ENCODE measurements at regions not wholly inside any gene's neighbourhood (a gene's known extent, or its start where the extent isn't known, plus 50 kb on each side); places are given as distances from the start of the nearest gene placed in this dataset.
"Not testable (repeated sequence)": the region's sequence is repeated elsewhere in the genome, so short reads cannot be mapped to it uniquely, and the experiment has no call there.

DNA sequence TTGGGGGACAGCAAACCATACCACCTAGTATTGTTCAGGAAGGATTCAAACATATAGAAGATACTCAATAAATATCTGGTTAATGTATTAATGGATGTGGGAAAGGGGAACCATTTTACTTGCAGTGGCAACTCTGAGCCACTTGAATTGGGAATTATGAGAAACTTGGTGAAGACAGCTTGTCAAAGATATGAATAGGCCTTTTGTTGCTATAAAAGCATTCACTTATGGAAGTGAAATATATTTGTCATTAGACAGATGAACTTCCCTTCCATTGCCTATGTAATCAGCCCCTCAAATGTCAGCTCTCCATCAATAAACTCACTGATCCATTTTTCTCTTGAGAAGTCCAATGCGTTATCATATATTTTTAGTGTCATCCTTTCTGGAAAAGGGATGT, 56.1 kb downstream of the GPR85 start:
- no peak for DNase-seq (ENCODE audit: low spot score)

DNA sequence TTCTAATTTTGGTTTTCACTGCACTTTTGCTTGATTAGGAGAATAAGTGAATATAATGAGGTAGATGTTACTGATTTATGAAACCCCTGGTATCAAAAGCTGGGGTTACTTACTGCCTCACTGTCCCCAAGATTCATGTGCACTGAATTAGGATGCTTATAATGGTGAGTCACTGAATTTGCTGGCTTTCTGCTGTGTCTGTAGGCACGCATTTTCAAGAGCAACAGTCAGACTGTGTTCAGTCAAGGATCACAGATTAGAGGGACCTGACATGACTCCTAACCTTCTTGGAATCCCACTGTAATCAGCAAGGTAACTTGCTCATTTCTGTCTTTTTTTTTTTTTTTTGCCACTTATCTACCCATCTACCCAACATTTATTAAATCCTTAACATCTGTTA, 59.7 kb downstream of the GPR85 start:
- DNase-seq (ENCODE audit: low spot score) = no peak

GRCh38 chr7:113017144-113017857, 69.3 kb downstream of the GPR85 start:
- not testable (repeated sequence) for DNase-seq (ENCODE audit: low spot score)

DNA sequence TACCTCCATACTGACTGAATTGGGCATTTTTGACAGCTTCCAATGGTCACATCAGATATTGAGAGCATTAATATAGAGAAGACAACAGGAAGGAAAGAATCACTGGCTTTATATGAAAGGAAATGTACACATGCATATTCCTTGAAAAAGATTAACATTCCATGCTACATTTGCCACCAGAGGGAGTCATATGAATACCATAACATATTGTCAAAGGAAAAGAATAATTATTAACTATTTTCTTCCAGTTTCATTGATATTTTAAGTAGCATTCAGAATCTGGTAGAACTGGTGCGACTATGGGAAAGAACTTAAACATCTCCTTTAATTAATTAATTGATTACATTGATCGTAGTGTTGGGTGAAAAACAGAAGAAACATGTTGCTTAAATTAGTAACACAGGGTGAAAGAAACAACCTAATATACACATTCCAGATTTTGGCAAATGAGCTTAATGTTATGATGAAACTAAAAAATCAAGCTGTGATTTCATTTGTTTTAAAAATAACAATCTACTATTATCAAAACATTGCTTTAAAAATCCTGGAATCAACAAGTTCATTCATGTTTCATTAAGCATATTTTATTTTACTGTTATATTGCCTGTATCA, 71.5 kb downstream of the GPR85 start:
- DNase-seq (ENCODE audit: low spot score) = peak; percentile 12

GRCh38 chr7:113013761-113014449, 72.7 kb downstream of the GPR85 start:
- no peak for DNase-seq (ENCODE audit: low spot score)

- DNase-seq (ENCODE audit: low spot score) = not testable (repeated sequence)
Measured at GRCh38 chr7:113012862-113013261, 73.8 kb downstream of the GPR85 start.

DNA sequence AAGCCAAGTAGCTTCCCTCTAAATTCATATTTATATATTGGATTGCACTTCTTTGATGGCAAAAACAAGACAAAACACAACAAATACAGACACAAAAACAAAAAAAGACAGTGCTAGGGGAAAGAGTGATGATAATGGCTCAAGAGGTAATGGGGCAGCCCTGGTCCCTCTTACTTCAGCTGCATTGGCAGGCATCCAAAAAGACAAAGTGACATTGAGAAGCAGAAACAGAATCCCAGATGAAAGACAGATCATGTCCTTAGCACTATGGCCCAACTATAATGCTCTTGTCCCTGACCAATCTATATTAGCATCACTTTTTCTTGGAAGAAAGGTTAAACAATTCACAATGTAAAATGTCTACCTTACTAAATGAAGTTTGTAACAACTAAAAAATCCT, 76.2 kb downstream of the GPR85 start:
- no peak for DNase-seq (ENCODE audit: low spot score)

- no peak for DNase-seq (ENCODE audit: low spot score)
Measured at GRCh38 chr7:113008755-113009154, 77.9 kb downstream of the GPR85 start.

GRCh38 chr7:113004726-113005454, 81.7 kb downstream of the GPR85 start:
- no peak for DNase-seq (ENCODE audit: low spot score)

GRCh38 chr7:113000316-113001020, 86.2 kb downstream of the GPR85 start:
- no peak for DNase-seq (ENCODE audit: low spot score)

DNA sequence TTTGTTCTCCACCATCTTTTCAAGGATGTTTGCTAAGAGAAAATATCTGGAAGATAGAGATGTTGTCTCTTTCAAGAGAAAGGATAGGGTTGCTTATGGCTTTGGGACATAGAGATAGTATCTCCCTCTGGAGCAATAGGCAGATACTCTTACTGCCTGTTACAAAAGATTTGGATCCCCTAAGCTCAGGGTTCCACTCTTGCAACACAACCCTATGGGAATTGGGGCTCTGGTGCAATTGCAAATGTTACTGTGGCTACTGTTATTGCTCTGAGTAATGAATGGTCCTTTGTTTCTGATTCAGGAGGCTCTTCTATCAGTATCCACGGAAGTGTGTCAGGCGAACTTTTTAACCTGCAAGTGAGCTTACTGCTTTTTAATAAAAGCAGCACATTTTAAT, 88.8 kb downstream of the GPR85 start:
- DNase-seq (ENCODE audit: low spot score) = no peak

DNA sequence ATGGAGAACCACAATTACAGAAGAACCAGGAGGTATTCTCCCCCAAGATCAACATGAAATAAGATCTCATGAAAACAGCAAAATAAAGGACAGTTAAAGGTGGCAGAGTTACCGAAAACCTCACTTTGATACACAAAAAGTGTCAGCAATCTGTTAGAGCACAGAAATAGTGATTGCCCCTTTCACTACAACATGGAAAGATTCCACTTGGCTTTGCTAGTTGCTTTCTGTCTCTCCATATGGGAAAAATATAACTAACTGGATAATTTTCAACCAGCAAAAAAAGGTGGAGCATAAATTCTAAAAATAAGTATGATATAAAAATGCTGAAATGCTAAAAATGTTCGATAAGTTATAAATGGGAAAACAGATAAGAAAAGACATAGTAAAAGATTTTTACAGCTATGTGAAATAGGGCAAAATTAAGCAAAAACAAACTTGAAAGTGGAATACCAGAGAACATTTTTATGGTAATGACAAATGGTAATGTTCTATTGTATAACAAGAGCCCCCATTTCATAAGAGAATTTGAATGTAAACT, 90.2 kb downstream of the GPR85 start:
- DNase-seq (ENCODE audit: low spot score) = no peak

DNA sequence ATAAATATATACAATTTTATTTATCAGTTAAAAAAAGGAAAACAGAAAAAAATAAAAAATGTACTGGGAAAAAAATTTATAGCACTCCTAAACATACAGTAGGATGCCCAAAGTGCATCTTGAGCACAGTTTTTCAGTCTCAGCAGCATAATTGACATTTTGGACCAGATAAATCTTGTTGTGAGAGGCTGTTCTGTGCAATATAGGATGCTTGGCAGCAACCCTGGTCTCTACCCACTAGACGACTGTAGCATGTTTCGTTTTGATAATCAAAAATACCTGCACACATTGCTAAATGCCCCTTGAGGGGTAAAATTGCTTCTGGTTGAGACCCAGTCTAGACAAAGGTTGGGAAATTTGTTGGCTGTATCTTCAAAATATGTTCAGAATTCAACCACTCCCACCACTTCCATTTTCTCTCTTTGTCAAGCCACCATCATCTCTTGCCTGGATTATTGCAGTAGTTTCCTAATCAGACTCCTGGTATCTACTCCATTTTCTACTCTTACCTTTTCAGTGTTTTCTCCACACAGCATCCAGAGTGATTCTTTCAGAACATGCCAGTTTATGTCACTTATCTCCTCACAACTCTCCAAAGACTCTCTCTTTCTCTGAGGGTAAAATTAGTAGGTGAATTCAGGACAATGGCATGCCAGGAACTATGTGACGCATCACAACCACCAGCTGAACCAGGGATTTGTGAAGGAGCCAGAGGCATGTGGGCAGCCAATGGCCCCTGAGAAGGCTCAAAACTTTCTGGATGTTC, 91.4 kb downstream of the GPR85 start:
- DNase-seq (ENCODE audit: low spot score) = peak; percentile 14

- DNase-seq (ENCODE audit: low spot score) = no peak
Measured at GRCh38 chr7:112994656-112995055, 92.0 kb downstream of the GPR85 start.

- DNase-seq (ENCODE audit: low spot score) = no peak
Measured at GRCh38 chr7:112990624-112991023, 96.0 kb downstream of the GPR85 start.

DNA sequence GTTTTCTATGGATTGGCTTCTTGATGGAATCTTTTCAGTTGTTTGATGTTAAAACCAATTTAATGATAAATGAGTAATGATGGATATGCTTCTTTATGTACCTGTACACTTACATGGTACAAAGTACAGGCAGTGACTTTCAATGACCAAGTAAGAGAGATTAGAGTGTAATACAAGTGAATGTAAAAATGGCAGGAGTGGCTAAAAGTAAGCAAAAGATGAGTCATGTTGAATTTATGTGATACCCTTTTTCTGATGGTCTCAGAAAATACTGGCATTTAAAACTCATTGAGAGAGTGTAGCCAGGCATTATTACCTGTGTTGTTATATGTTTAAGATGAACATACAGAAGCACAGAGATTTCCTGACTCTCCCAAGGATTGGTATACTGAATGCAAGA, 97.1 kb downstream of the GPR85 start:
- DNase-seq (ENCODE audit: low spot score) = no peak

DNA sequence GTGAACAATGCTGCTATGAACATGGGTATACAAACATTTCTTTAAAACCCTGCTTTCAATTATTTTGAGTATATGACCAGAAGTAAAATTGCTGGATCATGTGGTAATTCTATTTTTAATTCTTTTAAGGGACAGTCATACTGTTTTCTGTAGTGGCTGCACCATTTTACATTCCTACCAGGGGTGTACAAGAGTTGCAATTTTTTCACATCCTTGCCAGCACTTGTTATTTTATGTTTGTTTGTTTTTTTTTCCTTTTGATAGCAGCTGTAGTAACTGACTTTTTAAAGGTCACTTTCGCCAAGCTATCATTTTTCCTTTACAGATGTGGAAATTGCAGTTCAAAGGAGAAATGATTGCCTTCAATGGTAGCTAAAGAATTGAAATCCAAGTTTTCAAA, 99.5 kb downstream of the GPR85 start:
- DNase-seq (ENCODE audit: low spot score) = no peak

DNA sequence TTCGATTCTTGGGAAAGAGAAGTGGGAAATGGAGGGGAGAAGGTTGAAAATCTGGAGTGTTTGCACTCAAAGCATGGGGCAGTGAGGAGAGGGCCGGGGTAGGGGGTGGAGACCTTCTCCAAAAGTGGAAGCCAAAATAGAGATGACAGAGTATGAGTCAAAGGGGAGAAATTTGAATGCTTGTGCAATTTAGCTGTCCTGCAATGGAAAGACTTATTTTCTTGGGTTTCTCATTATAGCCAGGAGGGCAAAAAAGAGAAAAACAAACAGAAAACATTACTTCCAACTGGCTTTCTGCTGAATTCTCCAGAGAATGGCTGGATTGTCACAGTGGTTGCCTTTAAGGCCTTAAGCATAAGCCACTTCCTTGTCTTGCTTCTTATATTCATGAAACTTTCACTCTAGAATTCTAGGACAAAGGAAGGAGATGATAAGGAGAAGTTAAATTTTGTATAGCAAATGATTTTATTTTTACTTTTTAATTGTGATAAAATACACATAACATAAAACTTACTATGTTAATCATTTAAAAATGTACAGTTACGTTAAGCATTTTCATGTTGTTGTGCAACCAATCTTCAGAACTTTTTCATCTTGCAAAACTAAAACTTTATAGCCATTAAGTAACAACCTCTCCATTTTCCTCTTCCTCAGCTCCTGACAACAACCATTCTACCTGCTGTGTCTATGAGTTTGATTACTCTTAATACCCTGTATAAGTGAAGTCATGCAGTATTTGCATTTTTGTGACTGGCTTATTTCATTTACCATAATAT, 100.2 kb downstream of the GPR85 start:
- DNase-seq (ENCODE audit: low spot score) = peak; percentile 5

DNA sequence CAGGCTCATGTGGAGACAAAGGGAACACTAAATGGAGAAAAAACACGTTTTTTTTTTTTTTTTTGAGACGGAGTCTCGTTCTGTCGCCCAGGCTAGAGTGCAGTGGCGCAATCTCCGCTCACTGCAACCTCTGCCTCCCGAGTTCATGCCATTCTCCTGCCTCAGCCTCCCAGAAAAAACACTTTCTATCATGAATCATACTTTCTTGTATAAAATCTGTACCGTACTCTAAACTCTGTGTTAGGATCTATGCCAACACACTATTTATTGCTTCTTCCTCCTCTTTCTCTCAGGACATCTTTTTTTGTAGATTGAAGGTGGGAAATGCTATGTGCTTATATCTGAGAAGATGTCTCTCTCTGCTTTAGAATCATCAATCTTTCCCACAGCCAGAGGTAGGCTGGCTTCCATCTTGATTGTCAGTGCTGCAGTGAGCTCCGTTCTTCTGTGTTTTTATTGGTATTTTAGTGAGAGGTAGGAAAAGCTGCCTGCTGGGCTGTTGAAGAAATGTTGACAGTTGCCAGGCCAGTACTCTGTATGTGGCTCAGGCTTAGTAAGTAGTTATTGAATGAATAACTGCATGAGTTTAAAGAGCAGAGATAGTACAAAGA, 101.1 kb downstream of the GPR85 start:
- DNase-seq (ENCODE audit: low spot score) = peak; percentile 5
